ENCODE measurements at regions not wholly inside any gene's neighbourhood (a gene's known extent, or its start where the extent isn't known, plus 50 kb on each side); places are given as distances from the start of the nearest gene placed in this dataset.

GRCh38 chr13:106804991-106805390 lies 237.1 kb upstream of the ARGLU1 start:
- TF ChIP-seq POLR2AphosphoS5 (IDR thresholded peaks at IDR 0.05; ENCODE audit: insufficient read depth, low read depth, low read length) (no peak), MYC (IDR thresholded peaks at IDR 0.05; ENCODE audit: low read depth, low read length) (no peak), CTCF (IDR thresholded peaks at IDR 0.05; ENCODE audit: extremely low read depth in 1 of 2, insufficient read depth in 1 of 2, low read depth in 1 of 2, low read length in 2 of 2) (no peak), POLR2A (IDR thresholded peaks at IDR 0.05; ENCODE audit: low read depth, low read length) (no peak), GATA2 (IDR thresholded peaks at IDR 0.05; ENCODE audit: insufficient read depth, insufficient read length, low read depth, low read length) (no peak), MAX (IDR thresholded peaks at IDR 0.05; ENCODE audit: insufficient read depth, insufficient read length) (no peak), EZH2 (IDR thresholded peaks at IDR 0.05; ENCODE audit: borderline replicate concordance, low read depth, low read length, severe bottlenecking) (no peak), JUN (IDR thresholded peaks at IDR 0.05; ENCODE audit: borderline replicate concordance, insufficient read depth, insufficient read length, low read depth) (no peak)
